Urinary bladder (tissue), 3 donors: ENCODE measurements at regions not wholly inside any gene's neighbourhood (a gene's known extent, or its start where the extent isn't known, plus 50 kb on each side); places are given as distances from the start of the nearest gene placed in this dataset.

Experiments
- DNase-seq: peaks from one replicate; pipeline ENCODE4 v3.0.0-alpha.2; 2015; ENCODE audit errors: extremely low spot score
- H3K27ac ChIP-seq: one replicate; pipeline ENCODE4 v1.5.1; 2013; ENCODE audit warnings: low read depth, mild to moderate bottlenecking, moderate library complexity
- H3K36me3 ChIP-seq: one replicate; pipeline ENCODE4 v1.6.1; 2013; ENCODE audit warnings: mild to moderate bottlenecking, moderate library complexity; ENCODE audit not compliant: insufficient read depth
- H3K4me1 ChIP-seq: one replicate; pipeline ENCODE4 v1.6.1; 2013; ENCODE audit warnings: mild to moderate bottlenecking, moderate library complexity; ENCODE audit not compliant: insufficient read depth
- H3K4me3 ChIP-seq: one replicate; pipeline ENCODE4 v1.5.1; 2013; ENCODE audit warnings: low read depth, low read length
- WGBS: extraction: QIAGEN DNeasy Blood & Tissue Kit; methylation state at CpG from one replicate; pipeline ENCODE4 v1.1.7; 2013; 5-methylcytosine and 5-hydroxymethylcytosine counted together
- donor health status: healthy with polysubstance abuse.
- donor health status: healthy.

- Histone ChIP-seq H3K36me3 (no peaks in the 10 kb centered on the region), H3K27ac (no peak overlapping the region), H3K4me3 (no peak overlapping the region), H3K4me1 (no peaks in the 10 kb centered on the region)
- no peak for DNase-seq
- WGBS, result 91% methylated on average over 9 of the region's 9 CpGs
These were observed 96.5 kb upstream of the NCAM1 start for GRCh38 chr11:112864672-112865071.

- Histone ChIP-seq H3K27ac (no peak overlapping the region), H3K4me3 (no peak overlapping the region), H3K4me1 (no peaks in the 10 kb centered on the region), H3K36me3 (no peaks in the 10 kb centered on the region)
- WGBS, result 66% methylated on average over 7 of the region's 7 CpGs
- no peak for DNase-seq
These were observed 89.2 kb upstream of the NCAM1 start for GRCh38 chr11:112871909-112872500.

- 66% methylated on average over 3 of the region's 3 CpGs for WGBS
These were observed 86.2 kb upstream of the NCAM1 start for GRCh38 chr11:112874980-112875379.

GRCh38 chr11:112877581-112877980 is 83.6 kb upstream of the NCAM1 start:
- Histone ChIP-seq H3K4me1 (no peaks in the 10 kb centered on the region), H3K4me3 (no peak overlapping the region), H3K27ac (no peak overlapping the region), H3K36me3 (no peaks in the 10 kb centered on the region)
- DNase-seq, result no peak
- 57% methylated on average over 11 of the region's 11 CpGs for WGBS

More at GRCh38 chr11:112874980-112875379, 86.2 kb upstream of the NCAM1 start:
- no peak for DNase-seq
- no peaks in the 10 kb centered on the region for H3K36me3 ChIP-seq
- H3K4me3 ChIP-seq, result no peak overlapping the region
- H3K27ac ChIP-seq, result no peak overlapping the region
- no peaks in the 10 kb centered on the region for H3K4me1 ChIP-seq

- WGBS, result 79% methylated on average over 7 of the region's 7 CpGs
- no peak for DNase-seq
- Histone ChIP-seq H3K36me3 (no peaks in the 10 kb centered on the region), H3K4me3 (no peak overlapping the region), H3K27ac (no peak overlapping the region), H3K4me1 (no peaks in the 10 kb centered on the region)
These were observed 83.1 kb upstream of the NCAM1 start for GRCh38 chr11:112878033-112878601.

- DNase-seq, result no peak
- 67% methylated on average over 4 of the region's 4 CpGs for WGBS
These were observed 80.7 kb upstream of the NCAM1 start for GRCh38 chr11:112880495-112880894.

GRCh38 chr11:112881461-112881860 is 79.8 kb upstream of the NCAM1 start:
- H3K4me1 ChIP-seq, result no peaks in the 10 kb centered on the region
- peak; percentile 81 for DNase-seq
- no peak overlapping the region for H3K4me3 ChIP-seq
- 37% methylated on average over 17 of the region's 17 CpGs for WGBS
- no peak overlapping the region for H3K27ac ChIP-seq
- H3K36me3 ChIP-seq, result no peaks in the 10 kb centered on the region

More at GRCh38 chr11:112880495-112880894, 80.7 kb upstream of the NCAM1 start:
- Histone ChIP-seq H3K36me3 (no peaks in the 10 kb centered on the region), H3K4me1 (no peaks in the 10 kb centered on the region), H3K4me3 (no peak overlapping the region), H3K27ac (no peak overlapping the region)

- H3K4me3 ChIP-seq, result no peak overlapping the region
- H3K27ac ChIP-seq, result no peak overlapping the region
- DNase-seq, result no peak
- no peaks in the 10 kb centered on the region for H3K36me3 ChIP-seq
- 49% methylated on average over 6 of the region's 6 CpGs for WGBS
- H3K4me1 ChIP-seq, result no peaks in the 10 kb centered on the region
These were observed 78.5 kb upstream of the NCAM1 start for GRCh38 chr11:112882494-112883381.

- Histone ChIP-seq H3K4me3 (no peak overlapping the region), H3K4me1 (no peaks in the 10 kb centered on the region), H3K27ac (no peak overlapping the region), H3K36me3 (no peaks in the 10 kb centered on the region)
- no peak for DNase-seq
- WGBS, result 81% methylated on average over 5 of the region's 5 CpGs
These were observed 77.0 kb upstream of the NCAM1 start for GRCh38 chr11:112884012-112884767.

GRCh38 chr11:112885744-112886433 is 75.3 kb upstream of the NCAM1 start:
- Histone ChIP-seq H3K4me3 (no peak overlapping the region), H3K36me3 (no peaks in the 10 kb centered on the region), H3K27ac (no peak overlapping the region), H3K4me1 (no peaks in the 10 kb centered on the region)
- no peak for DNase-seq
- 87% methylated on average over 7 of the region's 7 CpGs for WGBS

GRCh38 chr11:112886434-112887370 is 74.5 kb upstream of the NCAM1 start:
- H3K4me3 ChIP-seq, result no peak overlapping the region
- WGBS, result 82% methylated on average over 7 of the region's 7 CpGs
- H3K4me1 ChIP-seq, result no peaks in the 10 kb centered on the region

GRCh38 chr11:112889446-112889845 is 71.8 kb upstream of the NCAM1 start:
- Histone ChIP-seq H3K27ac (no peak overlapping the region), H3K4me3 (no peak overlapping the region), H3K4me1 (no peaks in the 10 kb centered on the region), H3K36me3 (no peaks in the 10 kb centered on the region)
- WGBS, result 89% methylated on average over 3 of the region's 3 CpGs
- DNase-seq, result no peak

More at GRCh38 chr11:112886434-112887370, 74.5 kb upstream of the NCAM1 start:
- DNase-seq, result no peak
- Histone ChIP-seq H3K36me3 (no peaks in the 10 kb centered on the region), H3K27ac (no peak overlapping the region)
